Neural crest cell (in vitro differentiated cells): ENCODE measurements at regions not wholly inside any gene's neighbourhood (a gene's known extent, or its start where the extent isn't known, plus 50 kb on each side); places are given as distances from the start of the nearest gene placed in this dataset.

ENCODE experiments used
- DNase-seq: peaks from one replicate; pipeline ENCODE4 v3.0.0; 2021; ENCODE audit warnings: low read depth, mixed read lengths, low spot score
- H3K27ac Mint-ChIP-seq: one replicate; pipeline ENCODE4 v1.8.0; 2021; ENCODE audit warnings: mild to moderate bottlenecking, mixed read lengths; ENCODE audit not compliant: unreplicated experiment
- H3K27me3 Mint-ChIP-seq: 2 replicates; pipeline ENCODE4 v1.8.0; 2021; ENCODE audit warnings: low read depth, mild to moderate bottlenecking, mixed read lengths
- H3K36me3 Mint-ChIP-seq: 2 replicates; pipeline ENCODE4 v1.8.0; 2021; ENCODE audit warnings: low read depth, mild to moderate bottlenecking, mixed read lengths
- H3K4me1 Mint-ChIP-seq: 2 replicates; pipeline ENCODE4 v1.8.0; 2021; ENCODE audit warnings: mixed read lengths
- H3K4me3 Mint-ChIP-seq: one replicate; pipeline ENCODE4 v1.8.0; 2021; ENCODE audit warnings: mild to moderate bottlenecking, mixed read lengths
- H3K9me3 Mint-ChIP-seq: 2 replicates; pipeline ENCODE4 v1.8.0; 2021; ENCODE audit warnings: mixed read lengths
- CTCF ChIP-seq: fragments of 200-600 bp; sonication (generic); conservative IDR thresholded peaks from 2 replicates; pipeline ENCODE4 v1.5.0; 2021; ENCODE audit warnings: antibody characterized with exemption, mild to moderate bottlenecking

- Mint-ChIP-seq H3K9me3 (no peaks in the 10 kb centered on the region), H3K36me3 (no peaks in the 10 kb centered on the region), H3K4me1 (peaks cover 2% of the 10 kb centered on the region), H3K27me3 (peaks cover 29% of the 10 kb centered on the region), H3K4me3 (no peak overlapping the region), H3K27ac (no peak overlapping the region)
- no peak for TF ChIP-seq CTCF
- no peak for DNase-seq
Observed at GRCh38 chr1:102097451-102097850, 100.7 kb upstream of the OLFM3 start.

GRCh38 chr1:102096162-102096561 lies 99.4 kb upstream of the OLFM3 start:
- DNase-seq = no peak
- no peaks in the 10 kb centered on the region for H3K4me1 Mint-ChIP-seq

GRCh38 chr1:102089791-102090190 lies 93.1 kb upstream of the OLFM3 start:
- TF ChIP-seq CTCF = no peak
- Mint-ChIP-seq H3K9me3 (peaks cover 18% of the 10 kb centered on the region), H3K4me1 (peaks cover 6% of the 10 kb centered on the region), H3K27me3 (no peaks in the 10 kb centered on the region), H3K36me3 (no peaks in the 10 kb centered on the region), H3K27ac (no peak overlapping the region), H3K4me3 (no peak overlapping the region)
- DNase-seq = no peak

More at GRCh38 chr1:102096162-102096561, 99.4 kb upstream of the OLFM3 start:
- Mint-ChIP-seq H3K27ac (no peak overlapping the region), H3K27me3 (peaks cover 20% of the 10 kb centered on the region), H3K36me3 (no peaks in the 10 kb centered on the region), H3K4me3 (no peak overlapping the region), H3K9me3 (peaks cover 5% of the 10 kb centered on the region)
- TF ChIP-seq CTCF = no peak

GRCh38 chr1:102085896-102086295 lies 89.2 kb upstream of the OLFM3 start:
- H3K27ac Mint-ChIP-seq = no peak overlapping the region
- TF ChIP-seq CTCF = no peak
- no peaks in the 10 kb centered on the region for H3K36me3 Mint-ChIP-seq
- no peak overlapping the region for H3K4me3 Mint-ChIP-seq
- no peaks in the 10 kb centered on the region for H3K27me3 Mint-ChIP-seq
- no peak for DNase-seq
- peaks cover 10% of the 10 kb centered on the region for H3K9me3 Mint-ChIP-seq
- H3K4me1 Mint-ChIP-seq = peaks cover 6% of the 10 kb centered on the region

GRCh38 chr1:102084771-102085535 lies 88.2 kb upstream of the OLFM3 start:
- Mint-ChIP-seq H3K27ac (no peak overlapping the region), H3K36me3 (no peaks in the 10 kb centered on the region), H3K9me3 (peaks cover 8% of the 10 kb centered on the region), H3K4me1 (peaks cover 6% of the 10 kb centered on the region), H3K4me3 (no peak overlapping the region), H3K27me3 (no peaks in the 10 kb centered on the region)
- no peak for TF ChIP-seq CTCF
- no peak for DNase-seq
